Bronchial epithelial cell (primary cell): ENCODE measurements at regions not wholly inside any gene's neighbourhood (a gene's known extent, or its start where the extent isn't known, plus 50 kb on each side); places are given as distances from the start of the nearest gene placed in this dataset.
A peak's percentile ranks its signal among the peaks of the same experiment; 100 is the strongest.

ENCODE experiments used
- DNase-seq: peaks from one replicate; pipeline ENCODE4 v3.0.0-alpha.2; 2010; ENCODE audit warnings: low read depth
- FAIRE-seq: peaks from 2 replicates; lab custom pipeline; 2011; peaks lifted over from hg19 to GRCh38; lab: Jason Lieb, UNC
- H3K27me3 ChIP-seq: 2 replicates; pipeline ENCODE4 v1.5.1; 2011; ENCODE audit warnings: low read length; ENCODE audit not compliant: control insufficient read depth, insufficient read depth
- H3K36me3 ChIP-seq: 2 replicates; pipeline ENCODE4 v1.5.1; 2011; ENCODE audit warnings: low read length; ENCODE audit not compliant: control insufficient read depth, insufficient read depth
- H3K4me3 ChIP-seq: 2 replicates; pipeline ENCODE4 v1.5.1; 2011; ENCODE audit warnings: mild to moderate bottlenecking, low read depth, low read length, control low read depth
- TF ChIP-seq, protein P1 (sequence below): IDR thresholded peaks from 2 replicates; pipeline ENCODE4 v1.5.1; 2011; ENCODE audit warnings: mild to moderate bottlenecking, moderate library complexity, low read length, control low read depth, inconsistent platforms; ENCODE audit not compliant: insufficient read depth, severe bottlenecking

DNA sequence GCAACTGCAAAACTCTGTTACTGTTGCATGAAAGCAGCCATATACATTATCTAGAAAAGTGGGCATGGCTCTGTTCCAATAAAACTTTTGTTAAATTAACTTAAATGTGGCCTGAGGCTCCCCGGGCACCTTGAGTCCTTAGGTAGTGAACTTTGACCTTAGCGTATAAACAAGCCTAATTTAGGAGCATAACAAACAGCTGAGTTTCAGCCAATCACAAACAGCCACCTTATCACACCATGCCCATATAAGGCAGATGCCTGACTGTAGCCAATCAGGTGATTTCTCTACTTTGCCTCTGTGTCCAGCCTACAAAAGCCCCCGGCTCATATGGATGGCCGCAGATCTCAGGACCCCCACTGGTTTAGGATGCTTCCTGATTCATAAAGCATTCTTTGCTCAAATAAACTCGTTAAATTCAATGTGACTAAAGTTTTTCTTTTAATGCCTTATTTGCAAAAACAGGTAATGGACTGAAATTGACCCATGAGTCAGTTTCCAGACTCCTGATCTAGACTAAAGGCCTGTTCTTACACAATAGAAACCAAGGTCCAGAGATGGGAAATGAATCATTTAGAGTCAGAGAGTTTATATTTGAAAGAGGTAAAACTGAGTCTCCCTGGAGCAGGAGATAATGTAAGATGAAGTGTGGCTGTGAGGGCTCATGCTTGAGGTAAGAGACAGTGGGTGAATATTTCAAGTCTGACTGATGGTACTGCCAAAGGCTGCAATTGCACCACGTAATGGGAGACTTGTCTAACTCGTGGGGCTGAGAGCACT, 130.2 kb downstream of the FGF9 start:
- H3K36me3 ChIP-seq: no peaks in the 10 kb centered on the region
- DNase-seq (peak; percentile 96), FAIRE-seq (no peak)
- H3K4me3 ChIP-seq: no peak overlapping the region
- TF ChIP-seq, protein P1, sequence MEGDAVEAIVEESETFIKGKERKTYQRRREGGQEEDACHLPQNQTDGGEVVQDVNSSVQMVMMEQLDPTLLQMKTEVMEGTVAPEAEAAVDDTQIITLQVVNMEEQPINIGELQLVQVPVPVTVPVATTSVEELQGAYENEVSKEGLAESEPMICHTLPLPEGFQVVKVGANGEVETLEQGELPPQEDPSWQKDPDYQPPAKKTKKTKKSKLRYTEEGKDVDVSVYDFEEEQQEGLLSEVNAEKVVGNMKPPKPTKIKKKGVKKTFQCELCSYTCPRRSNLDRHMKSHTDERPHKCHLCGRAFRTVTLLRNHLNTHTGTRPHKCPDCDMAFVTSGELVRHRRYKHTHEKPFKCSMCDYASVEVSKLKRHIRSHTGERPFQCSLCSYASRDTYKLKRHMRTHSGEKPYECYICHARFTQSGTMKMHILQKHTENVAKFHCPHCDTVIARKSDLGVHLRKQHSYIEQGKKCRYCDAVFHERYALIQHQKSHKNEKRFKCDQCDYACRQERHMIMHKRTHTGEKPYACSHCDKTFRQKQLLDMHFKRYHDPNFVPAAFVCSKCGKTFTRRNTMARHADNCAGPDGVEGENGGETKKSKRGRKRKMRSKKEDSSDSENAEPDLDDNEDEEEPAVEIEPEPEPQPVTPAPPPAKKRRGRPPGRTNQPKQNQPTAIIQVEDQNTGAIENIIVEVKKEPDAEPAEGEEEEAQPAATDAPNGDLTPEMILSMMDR: no peak
- H3K27me3 ChIP-seq: no peaks in the 10 kb centered on the region

DNA sequence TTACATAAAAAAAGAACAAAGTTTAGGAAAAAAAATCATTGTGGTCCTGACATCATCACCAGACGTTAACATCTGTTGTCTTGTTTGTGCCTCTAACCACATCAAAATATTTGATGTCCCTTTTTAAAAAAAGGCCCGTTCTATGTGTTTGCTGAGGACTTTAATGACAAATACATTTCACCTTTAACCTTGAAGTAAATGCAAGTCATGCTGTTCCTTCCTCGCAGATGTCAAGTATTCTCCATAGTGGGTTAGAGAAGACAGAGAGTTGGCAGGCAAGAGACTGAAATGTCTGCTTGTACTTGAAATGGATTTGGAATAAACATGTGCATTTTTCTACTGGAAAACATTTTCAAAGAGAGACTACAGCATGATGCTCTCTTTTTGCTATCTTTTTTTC, 134.9 kb downstream of the FGF9 start:
- no peak for DNase-seq
- no peak overlapping the region for H3K4me3 ChIP-seq
- no peak for FAIRE-seq
- no peaks in the 10 kb centered on the region for H3K36me3 ChIP-seq
- H3K27me3 ChIP-seq: no peaks in the 10 kb centered on the region
- TF ChIP-seq, protein P1: no peak

DNA sequence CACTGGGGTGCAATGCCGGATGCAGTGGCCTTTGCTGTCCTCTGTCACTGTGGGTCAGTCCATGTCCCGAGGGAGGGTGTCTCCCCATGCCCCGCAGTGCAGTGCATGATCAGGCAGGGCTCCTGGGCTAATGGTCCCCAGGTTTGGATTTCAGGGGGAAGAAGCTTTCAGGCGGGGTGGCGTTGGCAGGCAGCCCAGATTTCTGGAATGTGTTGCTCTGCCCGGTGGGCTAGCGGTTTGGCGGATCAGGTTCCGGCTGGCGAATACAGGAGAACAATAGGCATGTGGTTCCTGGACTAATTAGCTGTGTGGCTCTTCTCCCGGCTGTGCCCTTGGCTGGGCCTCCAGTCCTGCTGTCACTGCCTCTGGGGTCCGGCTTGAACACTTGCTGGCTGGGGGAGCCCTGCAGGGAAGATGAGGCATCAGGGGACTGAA, 141.3 kb downstream of the FGF9 start:
- Histone ChIP-seq H3K4me3 (no peak overlapping the region), H3K36me3 (no peaks in the 10 kb centered on the region), H3K27me3 (no peaks in the 10 kb centered on the region)
- FAIRE-seq (peak; percentile 43), DNase-seq (no peak)
- TF ChIP-seq, protein P1: no peak

DNA sequence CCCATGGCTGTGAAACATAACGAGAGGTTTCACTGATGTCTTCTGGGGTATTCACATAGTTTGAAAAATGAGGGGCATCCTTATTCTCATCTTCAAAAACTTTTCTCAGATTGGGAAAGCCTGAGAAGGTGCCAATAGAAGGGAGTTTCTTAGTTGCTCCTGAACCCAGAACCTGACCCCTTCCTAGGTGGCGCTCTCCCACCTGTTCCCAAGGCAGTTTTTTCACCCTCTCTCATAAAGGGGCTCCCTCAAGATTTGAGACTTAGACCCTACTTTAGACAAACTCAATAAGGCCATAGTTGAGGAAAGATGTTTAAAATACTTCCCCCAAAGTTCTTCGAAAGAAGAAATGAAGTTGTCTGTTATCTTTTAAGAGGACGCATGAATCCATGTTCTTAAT, 142.2 kb downstream of the FGF9 start:
- FAIRE-seq: no peak
- H3K36me3 ChIP-seq: no peaks in the 10 kb centered on the region
- no peak for DNase-seq
- no peak overlapping the region for H3K4me3 ChIP-seq
- no peaks in the 10 kb centered on the region for H3K27me3 ChIP-seq
- TF ChIP-seq, protein P1: no peak

DNA sequence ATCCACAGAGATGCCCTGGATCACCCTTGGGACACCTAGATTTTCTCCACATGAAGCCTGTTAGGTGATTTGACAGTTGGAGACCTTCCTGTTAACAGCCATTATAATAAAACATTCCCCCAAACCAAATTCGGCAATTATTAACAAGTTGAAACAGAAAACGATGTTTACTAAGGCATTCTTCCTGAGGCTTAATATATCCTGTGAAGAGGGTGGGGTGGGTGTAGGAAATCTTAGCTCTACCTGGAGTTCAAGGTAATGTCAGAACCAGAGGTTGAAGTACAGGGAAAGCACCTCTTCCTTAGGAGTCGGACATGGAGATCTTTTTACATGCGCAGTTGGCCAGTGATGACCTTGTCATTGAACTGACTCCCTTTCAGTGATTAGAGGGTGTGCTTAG, 143.0 kb downstream of the FGF9 start:
- no peak overlapping the region for H3K4me3 ChIP-seq
- FAIRE-seq: no peak
- TF ChIP-seq, protein P1: no peak
- no peaks in the 10 kb centered on the region for H3K36me3 ChIP-seq
- DNase-seq: peak; percentile 58
- no peaks in the 10 kb centered on the region for H3K27me3 ChIP-seq

DNA sequence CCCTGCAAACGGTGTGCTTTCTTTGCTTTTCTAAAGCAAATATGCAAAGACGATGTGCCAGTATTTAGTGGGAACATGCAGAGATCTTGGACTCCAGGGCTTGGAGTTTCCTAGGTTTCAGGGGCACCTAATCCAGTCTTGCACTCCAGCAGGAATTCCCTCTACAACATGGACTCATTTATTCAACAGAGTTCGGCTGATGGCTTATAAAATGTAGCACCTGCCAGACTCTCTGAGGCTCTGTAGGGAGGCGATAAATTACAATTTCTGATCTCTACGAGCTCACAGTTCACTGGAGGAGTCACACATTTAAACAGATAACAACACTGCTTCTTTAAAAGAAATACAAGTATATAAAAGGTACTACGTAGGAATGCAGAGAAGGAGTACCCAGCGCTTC, 143.7 kb downstream of the FGF9 start:
- Histone ChIP-seq H3K27me3 (no peaks in the 10 kb centered on the region), H3K4me3 (no peak overlapping the region), H3K36me3 (no peaks in the 10 kb centered on the region)
- FAIRE-seq (no peak), DNase-seq (no peak)
- TF ChIP-seq, protein P1: no peak
